GM18868 (cell line): ENCODE measurements at regions not wholly inside any gene's neighbourhood (a gene's known extent, or its start where the extent isn't known, plus 50 kb on each side); places are given as distances from the start of the nearest gene placed in this dataset.

ENCODE experiments used
- ATAC-seq: cut with Tn5 transposase; IDR thresholded peaks from one replicate; pipeline ENCODE4 v1.9.1; 2021; ENCODE audit warnings: mild to moderate bottlenecking, moderate library complexity; ENCODE audit not compliant: unreplicated experiment

GRCh38 chr1:58390091-58390490, 156.4 kb downstream of the OMA1 start:
- ATAC-seq, result no peak

GRCh38 chr1:58380345-58380744, 166.2 kb downstream of the OMA1 start:
- no peak for ATAC-seq

- no peak for ATAC-seq
Observed at GRCh38 chr1:58367217-58367616, 179.3 kb downstream of the OMA1 start.

- no peak for ATAC-seq
Observed at GRCh38 chr1:58365328-58365727, 181.2 kb downstream of the OMA1 start.

- ATAC-seq, result peak; percentile 64
Observed at GRCh38 chr1:58363585-58363984, 182.9 kb downstream of the OMA1 start.

- no peak for ATAC-seq
Observed at GRCh38 chr1:58361134-58361533, 185.4 kb downstream of the OMA1 start.

- no peak for ATAC-seq
Observed at GRCh38 chr1:58358346-58358745, 188.2 kb downstream of the OMA1 start.

- no peak for ATAC-seq
Observed at GRCh38 chr1:58356402-58356801, 190.1 kb downstream of the OMA1 start.

- no peak for ATAC-seq
Observed at GRCh38 chr1:58353168-58353567, 193.4 kb downstream of the OMA1 start.

- no peak for ATAC-seq
Observed at GRCh38 chr1:58352476-58353092, 193.9 kb downstream of the OMA1 start.

GRCh38 chr1:58346036-58346355, 200.5 kb downstream of the OMA1 start:
- no peak for ATAC-seq

GRCh38 chr1:58345215-58346035, 201.1 kb downstream of the OMA1 start:
- no peak for ATAC-seq

- no peak for ATAC-seq
Observed at GRCh38 chr1:58340185-58340584, 206.3 kb downstream of the OMA1 start.

GRCh38 chr1:58338081-58338480, 208.4 kb downstream of the OMA1 start:
- ATAC-seq, result no peak

GRCh38 chr1:58333511-58333910, 213.0 kb downstream of the OMA1 start:
- no peak for ATAC-seq

- no peak for ATAC-seq
Observed at GRCh38 chr1:58331156-58331555, 215.4 kb downstream of the OMA1 start.

GRCh38 chr1:58325866-58326265, 220.7 kb downstream of the OMA1 start:
- no peak for ATAC-seq

GRCh38 chr1:58324558-58324957, 222.0 kb downstream of the OMA1 start:
- ATAC-seq, result no peak

GRCh38 chr1:58318157-58319005, 228.1 kb downstream of the OMA1 start:
- ATAC-seq, result no peak

GRCh38 chr1:58317694-58318093, 228.8 kb downstream of the OMA1 start:
- ATAC-seq, result no peak

- ATAC-seq, result no peak
Observed at GRCh38 chr1:58317086-58317485, 229.4 kb downstream of the OMA1 start.

GRCh38 chr1:58316141-58316540, 230.4 kb downstream of the OMA1 start:
- no peak for ATAC-seq
